HG03565 (cell line): ENCODE measurements at regions not wholly inside any gene's neighbourhood (a gene's known extent, or its start where the extent isn't known, plus 50 kb on each side); places are given as distances from the start of the nearest gene placed in this dataset.

ENCODE experiments used
- ATAC-seq: cut with Tn5 transposase; IDR thresholded peaks from one replicate; pipeline ENCODE4 v1.9.1; 2021; ENCODE audit warnings: mild to moderate bottlenecking, moderate library complexity; ENCODE audit not compliant: unreplicated experiment

DNA sequence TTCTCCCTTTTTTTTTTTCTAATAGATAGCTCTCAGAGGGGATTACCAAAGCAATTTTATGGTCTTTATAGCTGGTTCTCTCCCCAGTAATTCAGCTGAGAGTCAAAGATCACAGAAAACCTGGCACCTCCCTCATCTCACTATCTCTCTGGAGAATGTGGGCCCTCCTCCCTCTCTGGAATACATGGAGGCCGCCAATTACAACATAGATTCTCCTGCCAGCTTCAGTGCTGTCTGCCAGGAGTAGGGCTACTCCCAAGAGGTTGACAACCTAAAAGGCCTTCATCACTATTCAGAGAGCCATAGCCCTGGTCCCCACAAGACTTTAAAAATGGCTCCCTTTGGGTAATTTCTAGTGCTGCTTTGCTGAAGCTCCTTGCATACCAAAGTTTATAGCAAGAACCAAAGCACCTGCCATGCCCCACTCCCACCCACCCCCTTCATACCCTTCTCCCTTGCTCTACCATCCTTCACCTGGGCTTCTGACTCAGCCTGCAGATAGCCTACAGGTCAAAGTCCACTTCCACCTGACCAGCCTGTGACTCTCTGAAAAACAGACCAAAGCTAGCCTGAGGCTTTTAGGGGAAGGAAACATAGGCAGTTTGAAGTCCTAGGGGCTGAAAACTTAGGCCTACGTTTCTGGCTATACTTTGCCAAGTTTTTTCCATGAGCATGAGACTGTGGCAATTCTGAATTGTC, 472.3 kb downstream of the TNS1 start:
- ATAC-seq, result no peak

DNA sequence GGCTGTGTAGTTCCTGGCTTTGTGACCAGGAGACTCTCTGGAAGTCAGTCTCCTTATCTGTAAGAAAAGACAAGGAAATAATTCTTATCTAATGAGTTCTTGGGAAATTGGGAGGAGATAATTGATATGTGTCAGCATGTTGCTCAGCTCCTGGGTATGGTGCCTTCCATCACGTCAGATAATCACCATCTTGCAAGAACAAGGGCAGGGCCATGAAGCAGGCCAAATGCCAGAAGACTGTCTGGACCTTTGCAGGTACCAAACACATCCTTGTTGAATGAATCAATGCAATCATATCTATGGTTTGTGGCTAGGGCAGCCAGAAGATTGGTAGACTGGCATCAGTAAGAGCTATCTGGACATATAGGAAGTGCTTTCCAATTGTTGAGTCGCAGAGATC, 473.5 kb downstream of the TNS1 start:
- no peak for ATAC-seq

GRCh38 chr2:217527590-217528202, 475.1 kb downstream of the TNS1 start:
- no peak for ATAC-seq

DNA sequence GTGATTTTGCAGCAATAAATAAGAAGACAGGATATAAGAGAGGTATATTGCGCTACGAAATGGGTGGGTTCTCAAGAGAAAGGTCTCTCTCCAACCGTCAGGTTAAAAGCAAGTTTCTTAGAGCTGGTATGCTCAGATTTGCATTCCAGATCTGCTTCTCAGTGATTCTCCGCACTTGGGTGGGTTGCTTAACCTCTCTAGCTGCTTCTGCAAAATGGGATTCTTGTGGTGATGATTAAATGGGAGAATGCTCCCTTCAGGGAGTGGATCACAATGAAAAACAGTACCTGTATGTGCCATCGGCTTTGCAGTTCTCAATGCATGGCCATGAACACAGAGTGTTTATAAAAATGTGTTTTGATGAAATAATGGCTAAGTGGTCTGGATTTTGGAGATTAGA, 477.7 kb downstream of the TNS1 start:
- no peak for ATAC-seq

- no peak for ATAC-seq
Measured at GRCh38 chr2:217523286-217523685, 479.5 kb downstream of the TNS1 start.

DNA sequence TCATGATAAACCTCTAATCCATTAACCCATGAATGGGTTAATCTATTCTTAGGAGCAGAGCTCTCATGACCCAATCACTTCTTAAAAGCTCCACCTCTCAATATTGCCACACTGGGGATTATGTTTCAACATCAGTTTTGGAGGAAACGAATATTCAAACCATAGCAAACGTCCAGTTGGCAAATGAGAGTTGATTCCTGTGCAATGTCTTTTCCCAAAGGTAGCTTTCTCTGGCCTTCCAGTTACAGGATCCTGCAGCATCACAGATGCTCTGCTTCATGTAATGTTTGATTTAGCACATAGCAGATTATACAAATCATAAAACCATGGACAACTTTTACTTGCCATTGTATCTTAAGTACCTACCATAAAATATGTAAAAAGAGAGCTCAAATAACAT, 481.0 kb downstream of the TNS1 start:
- ATAC-seq, result no peak

DNA sequence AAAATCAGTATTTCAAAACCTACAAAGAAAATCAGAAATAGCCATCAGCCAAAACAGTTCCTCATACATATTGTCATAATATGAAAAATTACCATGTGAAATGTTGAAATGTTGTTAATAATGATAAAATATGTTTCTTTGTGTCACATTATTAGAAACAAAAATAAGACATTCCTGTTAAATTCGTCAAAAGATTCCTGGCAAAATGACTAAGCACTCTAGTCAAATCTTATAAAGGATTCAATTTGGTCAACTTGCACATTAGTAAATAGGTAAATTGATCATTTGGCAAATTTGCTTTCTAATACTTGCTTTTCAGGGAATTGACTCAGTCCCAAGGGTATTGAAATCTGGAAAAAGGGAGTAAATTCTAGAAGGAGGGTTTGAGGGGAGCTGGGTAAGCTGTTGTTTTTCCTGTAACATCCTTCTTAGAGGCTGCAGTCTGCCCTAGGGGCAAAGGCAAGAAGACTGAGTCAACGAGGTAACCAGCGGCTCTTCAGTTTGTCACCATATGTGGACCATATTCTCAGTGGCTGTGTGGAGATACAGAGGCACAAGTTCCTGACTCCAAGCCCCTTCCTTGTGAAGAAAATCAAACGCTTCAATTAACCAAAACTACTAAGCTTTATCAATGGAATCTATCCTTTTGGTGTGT, 482.3 kb downstream of the TNS1 start:
- no peak for ATAC-seq

GRCh38 chr2:217517402-217517801, 485.4 kb downstream of the TNS1 start:
- ATAC-seq, result no peak

- ATAC-seq, result no peak
Measured at GRCh38 chr2:217515615-217516309, 487.0 kb downstream of the TNS1 start.

DNA sequence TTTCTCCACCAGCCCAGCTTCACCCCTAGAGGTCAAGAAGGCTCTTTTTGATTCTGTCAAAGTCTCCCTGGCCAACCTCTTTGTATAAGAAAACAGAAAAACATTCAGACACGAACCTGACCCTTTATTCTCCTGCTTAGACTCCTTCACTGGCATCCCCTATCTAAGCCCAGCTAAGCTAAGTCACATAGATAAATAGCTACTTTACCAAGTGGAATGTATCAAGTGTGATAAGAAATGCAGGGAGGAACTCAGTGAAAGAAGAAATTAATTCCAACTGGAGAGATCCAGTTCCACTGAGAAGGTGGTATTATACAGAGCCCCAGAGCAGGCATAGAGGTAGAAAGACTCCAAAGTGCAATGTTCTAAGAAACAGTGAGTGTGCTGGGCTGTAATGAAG, 489.5 kb downstream of the TNS1 start:
- no peak for ATAC-seq

DNA sequence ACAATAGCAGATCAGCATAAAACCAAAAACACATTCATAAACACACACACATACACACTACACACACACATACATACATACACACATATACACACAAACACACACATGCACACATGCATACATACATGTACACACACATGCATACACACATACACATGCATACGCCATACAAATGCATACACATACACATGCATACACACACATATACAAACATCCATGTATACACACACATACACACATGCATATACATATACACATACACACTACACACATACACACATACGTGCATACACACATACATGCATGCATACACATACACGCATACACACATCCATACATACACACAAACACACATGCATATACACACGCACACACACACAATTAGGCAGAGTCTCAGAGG, 490.1 kb downstream of the TNS1 start:
- ATAC-seq, result no peak

DNA sequence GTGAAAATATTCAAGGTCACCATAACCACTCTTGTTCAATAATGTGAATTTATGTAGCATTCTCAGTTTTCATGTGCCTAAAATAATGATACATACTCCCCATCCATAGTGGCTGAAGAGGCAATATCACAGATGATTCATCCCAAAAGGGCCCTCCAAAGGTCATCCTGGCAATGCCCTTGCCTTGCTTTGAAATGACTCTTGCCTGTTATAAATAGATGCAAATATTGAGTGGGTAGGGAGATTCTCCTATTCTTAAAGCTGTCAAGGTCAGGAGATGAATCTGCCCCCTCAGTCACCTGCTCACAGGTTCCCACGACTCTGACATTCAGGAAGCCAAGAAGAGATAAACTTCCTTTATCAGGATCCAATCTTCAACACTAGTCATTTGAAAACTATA, 490.5 kb downstream of the TNS1 start:
- ATAC-seq, result no peak

- no peak for ATAC-seq
Measured at GRCh38 chr2:217511850-217512249, 490.9 kb downstream of the TNS1 start.

DNA sequence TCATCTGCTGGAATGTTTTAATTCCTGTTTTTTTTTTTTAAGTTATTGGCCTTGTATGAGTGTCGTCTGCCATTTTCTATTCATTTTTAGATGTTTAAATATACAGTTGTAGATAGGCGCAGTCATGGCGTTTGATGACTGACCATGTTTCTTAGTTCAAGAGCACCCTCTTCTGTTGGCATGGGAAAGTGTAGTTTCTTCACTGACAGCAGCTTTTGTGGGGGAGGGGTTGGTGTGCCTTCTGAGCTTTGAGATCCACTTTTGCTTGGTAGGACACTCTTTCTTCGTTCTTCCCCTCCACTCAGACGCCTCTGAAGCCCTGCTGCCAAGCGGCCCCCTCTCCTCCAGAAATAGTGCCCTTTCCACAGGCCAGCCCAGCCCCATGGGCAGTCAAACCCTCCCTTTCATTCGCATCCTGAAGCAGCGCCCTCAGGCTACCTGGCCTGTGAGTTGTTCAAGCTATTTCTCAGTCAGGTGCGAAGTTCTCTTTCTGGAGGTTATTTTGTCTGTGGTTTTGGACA, 492.0 kb downstream of the TNS1 start:
- ATAC-seq, result no peak

GRCh38 chr2:217505303-217505702, 497.5 kb downstream of the TNS1 start:
- no peak for ATAC-seq

DNA sequence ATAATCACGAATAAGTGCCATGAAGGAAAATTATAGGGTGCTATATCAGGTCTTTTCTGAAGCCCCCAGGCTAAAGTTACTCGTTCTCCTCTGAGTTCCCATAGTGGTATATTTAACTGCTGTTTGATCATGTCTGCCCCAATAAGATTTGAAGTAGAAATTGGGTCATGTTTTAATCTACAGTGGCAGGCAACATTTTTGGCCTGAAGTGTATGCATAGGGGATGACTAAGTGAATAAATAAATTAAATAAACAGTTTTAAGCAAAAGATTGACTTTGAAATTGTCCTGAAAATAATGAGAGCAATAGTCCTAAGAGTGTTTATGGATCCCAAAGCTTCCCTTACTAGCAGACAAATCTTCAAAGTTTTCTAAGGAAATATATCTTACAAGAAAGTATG, 500.9 kb downstream of the TNS1 start:
- no peak for ATAC-seq

DNA sequence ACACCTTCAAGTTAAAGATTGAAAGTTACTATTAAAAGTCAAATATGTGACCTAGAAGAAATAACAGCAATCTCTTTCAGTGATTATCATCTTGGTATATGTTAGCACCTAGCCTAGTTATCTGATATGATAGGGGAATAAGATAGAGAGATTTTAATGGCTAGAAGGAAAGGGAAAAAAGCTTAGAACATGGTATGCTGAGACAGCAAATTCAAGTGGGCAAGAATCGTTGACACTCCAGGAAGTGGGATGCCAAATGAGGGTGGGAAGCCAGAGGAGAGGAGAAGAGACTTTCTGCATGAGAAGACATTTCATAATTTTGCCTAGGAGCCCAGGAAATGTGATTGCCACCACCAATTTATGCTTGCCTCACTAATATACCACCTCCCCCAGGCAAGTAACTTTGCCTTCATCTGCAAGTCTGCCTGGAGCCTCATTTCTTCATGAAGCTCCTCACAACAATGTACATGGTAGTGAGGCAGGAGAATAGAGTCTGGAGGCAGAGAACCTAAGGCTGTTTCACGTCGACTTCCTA, 504.9 kb downstream of the TNS1 start:
- no peak for ATAC-seq

DNA sequence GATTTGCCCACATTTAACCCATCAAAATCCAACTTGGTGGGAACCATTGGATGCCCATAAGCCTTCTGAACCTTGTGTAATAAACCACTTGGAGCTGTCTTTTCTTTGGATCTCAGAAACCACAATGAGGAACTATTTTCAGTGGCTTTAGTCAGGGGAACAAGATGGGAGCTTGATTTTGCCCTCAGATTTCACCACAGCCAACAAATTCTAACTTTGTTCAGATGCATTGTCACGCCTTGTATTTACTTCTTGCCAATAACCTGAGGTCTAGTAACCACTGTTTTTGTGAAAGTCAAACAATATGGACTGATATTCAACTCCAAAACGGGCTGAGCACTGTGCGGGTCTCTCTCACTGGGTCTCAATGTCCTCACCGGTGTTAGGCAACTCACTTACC, 508.2 kb downstream of the TNS1 start:
- ATAC-seq, result no peak

DNA sequence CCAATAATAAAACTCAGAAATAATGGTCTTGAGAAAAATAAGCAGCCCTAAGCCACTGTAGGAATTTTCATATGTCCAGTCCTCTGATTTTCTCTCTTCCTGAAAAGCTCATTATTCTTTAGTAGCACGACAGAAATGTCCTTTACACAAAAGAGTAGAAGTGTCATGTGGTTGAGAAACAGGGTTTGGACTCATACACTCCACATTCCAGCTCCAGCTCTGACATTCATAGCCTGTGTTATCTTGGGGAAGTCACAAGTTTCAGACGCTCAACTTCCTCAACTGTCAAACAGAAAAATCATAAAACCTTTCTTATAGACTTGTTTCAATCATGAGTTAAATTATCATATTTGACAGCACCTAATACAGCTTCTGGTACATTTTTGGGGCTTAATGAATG, 511.5 kb downstream of the TNS1 start:
- ATAC-seq, result no peak

DNA sequence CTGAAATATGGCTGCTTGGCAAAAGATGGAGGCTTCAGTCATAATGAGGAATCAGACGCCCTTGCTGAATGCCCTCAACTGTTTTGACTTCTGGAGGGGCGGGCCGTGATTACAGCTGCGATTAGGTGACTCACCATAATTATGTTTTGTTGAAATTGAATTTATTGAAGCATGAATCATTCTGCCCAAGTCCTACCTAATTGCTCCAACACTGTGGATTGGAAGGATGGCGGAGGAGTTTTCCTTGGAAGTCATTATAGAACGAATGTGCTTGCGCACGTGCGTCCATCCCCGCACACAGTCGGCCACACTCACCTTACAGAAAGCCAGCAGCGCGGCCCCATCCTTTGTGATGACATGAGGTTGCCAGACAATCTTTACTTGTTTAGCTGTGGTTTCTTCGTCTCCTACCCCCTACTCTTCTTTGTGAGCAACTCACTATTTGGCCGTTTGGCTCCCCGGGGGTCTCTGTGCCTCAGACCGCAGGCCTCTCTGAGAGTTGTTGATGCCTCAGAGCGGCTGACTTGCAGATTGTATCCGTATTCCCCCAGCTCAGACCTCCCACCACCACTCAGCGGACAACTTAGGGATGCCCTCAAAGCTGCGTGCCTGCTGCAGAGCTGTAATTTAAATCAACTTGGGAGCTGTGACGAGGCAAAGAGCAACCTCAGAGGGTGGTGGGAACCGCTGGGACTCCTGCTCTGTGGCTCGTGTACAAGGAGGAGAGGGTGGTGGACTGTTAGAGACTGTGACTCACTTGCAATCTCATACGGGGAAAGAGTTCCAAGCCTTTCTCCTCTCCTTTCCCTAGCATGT, 513.4 kb downstream of the TNS1 start:
- ATAC-seq, result no peak

GRCh38 chr2:217484046-217484445, 518.7 kb downstream of the TNS1 start:
- no peak for ATAC-seq
